B cell (primary cell): ENCODE measurements at regions not wholly inside any gene's neighbourhood (a gene's known extent, or its start where the extent isn't known, plus 50 kb on each side); places are given as distances from the start of the nearest gene placed in this dataset.

Experiments used
- EZH2 ChIP-seq: IDR thresholded peaks from 2 replicates; pipeline ENCODE4 v1.6.1; 2012; ENCODE audit warnings: borderline replicate concordance, low read depth, mild to moderate bottlenecking, moderate library complexity, low read length; ENCODE audit not compliant: insufficient read depth, poor library complexity, severe bottlenecking
- TF ChIP-seq, protein P1 (sequence below): fragments of 200-600 bp; IDR thresholded peaks from one replicate; pipeline ENCODE4 v1.8.0; 2022; ENCODE audit warnings: antibody characterized with exemption, mild to moderate bottlenecking

DNA sequence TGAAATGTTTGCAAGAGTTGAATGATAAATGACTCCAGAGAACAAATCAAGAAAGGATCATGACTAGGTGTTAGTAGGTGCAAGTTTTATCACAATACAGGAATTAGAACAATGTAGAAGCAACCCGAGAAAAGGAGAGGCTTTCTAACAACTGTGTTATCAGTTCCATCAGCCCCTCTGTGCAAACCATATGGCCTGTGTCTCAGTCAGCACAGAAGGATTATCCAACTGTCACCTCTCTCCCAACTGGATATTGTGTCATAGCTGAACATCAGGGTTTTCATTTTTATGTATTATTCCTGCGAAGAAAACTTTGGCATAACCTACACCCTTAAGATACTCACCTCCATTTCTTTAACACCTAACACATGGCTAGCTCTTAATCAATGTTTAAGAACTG, 321.6 kb upstream of the RND3 start:
- TF ChIP-seq, protein P1, sequence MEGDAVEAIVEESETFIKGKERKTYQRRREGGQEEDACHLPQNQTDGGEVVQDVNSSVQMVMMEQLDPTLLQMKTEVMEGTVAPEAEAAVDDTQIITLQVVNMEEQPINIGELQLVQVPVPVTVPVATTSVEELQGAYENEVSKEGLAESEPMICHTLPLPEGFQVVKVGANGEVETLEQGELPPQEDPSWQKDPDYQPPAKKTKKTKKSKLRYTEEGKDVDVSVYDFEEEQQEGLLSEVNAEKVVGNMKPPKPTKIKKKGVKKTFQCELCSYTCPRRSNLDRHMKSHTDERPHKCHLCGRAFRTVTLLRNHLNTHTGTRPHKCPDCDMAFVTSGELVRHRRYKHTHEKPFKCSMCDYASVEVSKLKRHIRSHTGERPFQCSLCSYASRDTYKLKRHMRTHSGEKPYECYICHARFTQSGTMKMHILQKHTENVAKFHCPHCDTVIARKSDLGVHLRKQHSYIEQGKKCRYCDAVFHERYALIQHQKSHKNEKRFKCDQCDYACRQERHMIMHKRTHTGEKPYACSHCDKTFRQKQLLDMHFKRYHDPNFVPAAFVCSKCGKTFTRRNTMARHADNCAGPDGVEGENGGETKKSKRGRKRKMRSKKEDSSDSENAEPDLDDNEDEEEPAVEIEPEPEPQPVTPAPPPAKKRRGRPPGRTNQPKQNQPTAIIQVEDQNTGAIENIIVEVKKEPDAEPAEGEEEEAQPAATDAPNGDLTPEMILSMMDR, result no peak
- TF ChIP-seq EZH2, result no peak
